LNCAP (cell line): ENCODE measurements at regions not wholly inside any gene's neighbourhood (a gene's known extent, or its start where the extent isn't known, plus 50 kb on each side); places are given as distances from the start of the nearest gene placed in this dataset.

ENCODE experiments used
- TF ChIP-seq, protein P1 (sequence below): fragments of 450-650 bp; IDR thresholded peaks from 2 replicates; pipeline ENCODE4 v1.5.1; 2017; ENCODE audit warnings: mild to moderate bottlenecking

DNA sequence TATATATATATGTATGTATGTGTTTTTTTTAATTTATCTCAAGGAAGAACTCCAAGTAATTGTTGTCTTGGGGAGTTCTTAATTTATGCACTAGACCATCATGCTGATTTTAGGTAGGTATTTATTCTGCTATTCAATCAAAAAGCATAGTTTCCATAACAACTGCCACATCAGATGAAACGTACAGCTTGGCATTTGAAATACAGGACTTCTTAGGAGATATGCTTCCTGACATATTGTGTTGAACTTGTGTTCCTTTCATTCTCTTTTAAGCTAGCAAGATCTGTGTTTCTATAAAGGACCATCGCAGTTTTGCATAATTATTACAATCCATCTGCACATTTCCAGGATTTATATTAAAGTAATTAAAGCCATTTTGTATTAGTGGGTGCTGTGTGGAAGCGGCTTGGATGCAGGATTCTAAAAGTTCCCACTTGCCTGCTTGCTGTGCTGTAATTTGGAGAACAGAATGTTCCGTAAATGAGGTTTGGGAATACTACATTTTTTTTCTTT is 343.5 kb upstream of the FANCL start:
- TF ChIP-seq, protein P1, sequence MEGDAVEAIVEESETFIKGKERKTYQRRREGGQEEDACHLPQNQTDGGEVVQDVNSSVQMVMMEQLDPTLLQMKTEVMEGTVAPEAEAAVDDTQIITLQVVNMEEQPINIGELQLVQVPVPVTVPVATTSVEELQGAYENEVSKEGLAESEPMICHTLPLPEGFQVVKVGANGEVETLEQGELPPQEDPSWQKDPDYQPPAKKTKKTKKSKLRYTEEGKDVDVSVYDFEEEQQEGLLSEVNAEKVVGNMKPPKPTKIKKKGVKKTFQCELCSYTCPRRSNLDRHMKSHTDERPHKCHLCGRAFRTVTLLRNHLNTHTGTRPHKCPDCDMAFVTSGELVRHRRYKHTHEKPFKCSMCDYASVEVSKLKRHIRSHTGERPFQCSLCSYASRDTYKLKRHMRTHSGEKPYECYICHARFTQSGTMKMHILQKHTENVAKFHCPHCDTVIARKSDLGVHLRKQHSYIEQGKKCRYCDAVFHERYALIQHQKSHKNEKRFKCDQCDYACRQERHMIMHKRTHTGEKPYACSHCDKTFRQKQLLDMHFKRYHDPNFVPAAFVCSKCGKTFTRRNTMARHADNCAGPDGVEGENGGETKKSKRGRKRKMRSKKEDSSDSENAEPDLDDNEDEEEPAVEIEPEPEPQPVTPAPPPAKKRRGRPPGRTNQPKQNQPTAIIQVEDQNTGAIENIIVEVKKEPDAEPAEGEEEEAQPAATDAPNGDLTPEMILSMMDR: no peak

DNA sequence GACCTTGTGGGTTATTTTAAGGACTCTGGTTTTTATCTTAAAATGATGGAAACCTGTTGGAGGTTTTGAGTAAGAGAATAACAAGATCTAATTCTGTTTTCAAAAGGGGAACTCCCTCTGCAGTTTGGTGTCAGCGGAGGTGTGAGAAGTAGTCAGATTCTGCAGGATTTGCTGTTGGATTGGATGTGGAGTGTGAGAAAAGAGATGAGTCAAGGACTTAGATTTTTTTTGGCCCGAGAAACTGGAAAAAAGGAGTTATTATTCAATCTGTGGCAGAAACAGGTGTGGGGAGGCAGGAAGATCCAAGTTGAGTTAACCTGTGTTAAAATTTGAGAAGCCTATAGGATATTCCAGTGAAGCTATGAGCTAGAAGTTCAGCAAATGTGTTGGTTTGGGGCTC is 337.2 kb upstream of the FANCL start:
- TF ChIP-seq, protein P1: no peak

DNA sequence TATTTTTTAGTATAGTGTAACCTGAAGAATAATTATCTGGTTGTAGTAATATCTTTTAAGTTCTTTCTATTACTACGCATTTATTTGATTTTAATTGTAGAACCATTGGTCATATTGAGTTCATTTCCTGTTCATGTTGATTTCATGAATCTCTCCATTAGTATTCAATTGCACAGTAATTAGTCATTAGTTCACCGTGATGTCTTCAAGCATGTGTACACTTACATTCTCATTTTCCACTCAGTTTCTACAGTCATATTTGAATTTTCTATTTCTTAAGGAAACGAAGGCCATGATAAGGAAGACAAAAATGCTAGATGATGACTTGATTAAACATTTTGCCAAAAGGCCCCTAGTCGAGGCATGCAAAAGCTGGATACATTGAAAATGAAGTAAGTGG is 333.7 kb upstream of the FANCL start:
- TF ChIP-seq, protein P1: no peak

DNA sequence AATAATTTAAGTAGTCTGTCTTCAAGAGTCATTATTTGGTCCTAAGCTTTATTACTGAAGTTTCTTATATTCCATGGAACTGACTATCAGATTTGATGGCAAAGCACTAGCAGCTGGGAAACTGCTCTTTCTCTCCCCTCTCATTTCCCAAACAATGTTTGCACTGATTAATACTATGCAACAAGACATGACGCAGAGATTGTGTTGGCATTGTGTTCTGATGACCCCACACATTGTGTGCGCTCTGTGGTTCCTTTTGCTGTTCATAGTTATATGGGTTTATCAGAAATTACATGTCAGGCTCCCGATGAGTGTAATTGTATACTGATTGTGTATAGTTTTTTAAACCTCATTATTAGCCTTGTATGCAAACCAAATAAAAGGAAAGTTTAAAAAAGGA is 331.6 kb upstream of the FANCL start:
- TF ChIP-seq, protein P1: no peak

DNA sequence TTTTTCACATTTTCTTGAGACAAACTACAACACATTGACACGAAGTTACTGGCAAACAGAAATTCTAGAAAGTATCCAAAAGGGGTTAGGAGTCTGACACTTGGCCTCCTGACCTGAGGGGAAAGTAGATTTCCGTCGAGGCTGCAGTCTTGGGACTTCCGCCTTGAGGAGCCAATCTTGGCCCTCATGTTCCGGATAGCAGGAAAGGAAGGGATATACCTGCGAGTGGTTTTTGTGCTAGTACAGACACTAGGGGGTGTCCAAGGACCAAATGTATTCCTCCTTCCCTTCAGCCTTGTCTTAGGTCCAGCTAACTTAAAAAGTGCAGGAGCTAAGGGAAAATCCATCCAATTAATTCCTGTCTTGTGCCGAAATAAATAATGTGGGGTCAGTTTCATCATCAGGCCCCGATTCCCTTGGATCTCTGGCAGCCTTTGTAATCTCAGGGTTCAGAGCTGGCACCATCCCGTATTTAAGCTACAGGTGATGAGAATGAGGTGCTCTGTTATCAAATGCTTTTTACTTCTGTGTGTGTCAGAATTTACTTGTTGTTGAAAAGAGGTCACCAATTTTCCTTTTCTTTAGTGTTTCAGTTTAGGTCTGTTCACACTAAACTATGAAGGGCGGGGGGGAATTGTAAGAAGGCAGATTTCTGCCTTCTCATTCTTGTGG is 330.2 kb upstream of the FANCL start:
- TF ChIP-seq, protein P1: peak; percentile 45

DNA sequence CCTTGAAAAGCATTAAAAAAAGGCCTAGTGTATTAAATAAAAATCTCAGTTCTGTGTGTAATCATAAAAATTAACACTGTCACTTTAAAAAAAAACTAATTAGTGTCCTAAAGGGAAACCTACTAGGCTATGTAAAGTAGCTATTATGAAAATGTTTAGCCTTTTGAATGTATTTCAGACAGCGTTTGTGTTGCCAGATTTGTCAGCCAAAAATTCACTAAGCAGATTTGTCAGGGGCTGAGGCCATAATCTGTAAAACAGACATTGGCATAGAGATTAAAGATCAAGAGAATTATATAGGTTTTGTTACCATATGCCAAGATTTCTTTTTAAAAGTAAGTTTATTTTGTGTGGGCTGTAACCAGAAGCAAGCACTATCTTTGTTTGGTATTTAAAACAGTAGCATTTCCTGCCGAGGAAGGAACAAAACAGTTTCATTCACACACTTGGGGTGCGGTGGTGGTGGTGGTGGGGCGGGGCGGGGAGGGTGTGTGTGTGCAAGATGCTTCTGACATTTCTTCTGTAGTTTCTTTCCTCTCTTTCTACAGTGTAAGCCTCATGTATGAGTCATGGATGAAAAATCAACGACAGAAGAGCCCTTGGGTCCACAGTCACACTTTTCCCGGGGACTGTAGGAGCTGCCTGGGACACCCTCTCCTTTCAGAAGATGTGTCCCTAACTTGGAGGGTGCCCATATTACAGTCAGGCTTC is 328.5 kb upstream of the FANCL start:
- TF ChIP-seq, protein P1: no peak

DNA sequence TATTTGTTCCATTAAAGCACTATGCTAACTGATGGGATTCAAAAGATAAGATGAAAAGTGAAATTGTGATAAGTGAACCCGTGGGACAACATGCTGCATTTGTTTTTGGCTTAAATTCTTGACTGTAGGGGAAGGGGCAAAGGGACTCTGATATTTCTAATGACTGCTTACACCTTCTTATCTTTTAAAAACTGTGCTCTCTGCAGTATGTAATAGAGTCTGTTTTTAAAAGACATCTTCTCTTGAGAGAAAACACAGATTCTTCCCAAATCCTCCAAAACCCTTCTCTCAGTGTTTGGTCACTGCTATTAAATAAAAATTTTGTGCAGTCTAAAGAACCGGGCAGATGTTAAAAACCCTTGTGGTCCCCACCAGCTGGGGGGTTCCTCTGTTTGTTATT is 327.8 kb upstream of the FANCL start:
- TF ChIP-seq, protein P1: no peak
